CD4-positive, alpha-beta T cell treated with Interleukin-2 at 100 ng/mL for 4 hours (primary cell): ENCODE measurements at regions not wholly inside any gene's neighbourhood (a gene's known extent, or its start where the extent isn't known, plus 50 kb on each side); places are given as distances from the start of the nearest gene placed in this dataset.
"Not testable (repeated sequence)": the region's sequence is repeated elsewhere in the genome, so short reads cannot be mapped to it uniquely, and the experiment has no call there.

Experiments used
- DNase-seq: peaks from one replicate; pipeline ENCODE4 v3.0.0-alpha.2; 2020; ENCODE audit warnings: low spot score

DNA sequence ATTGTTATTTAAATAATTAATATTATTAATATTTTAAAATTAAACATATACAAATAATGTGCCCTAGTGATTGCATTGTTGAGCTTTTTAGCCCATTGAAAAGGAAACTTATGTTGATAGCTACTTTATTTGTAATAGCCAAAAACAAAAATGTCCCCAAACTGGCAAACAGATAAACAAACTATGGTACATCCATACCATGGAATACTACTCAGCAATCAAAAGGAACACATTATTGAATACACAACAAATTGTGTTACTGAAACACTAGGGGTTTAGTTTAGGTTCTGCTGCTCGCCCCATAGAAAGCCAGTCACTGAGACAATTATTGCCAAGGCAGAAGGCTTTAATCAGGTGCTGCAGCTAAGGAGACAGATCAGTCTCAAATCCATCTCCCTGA lies 239.7 kb upstream of the KITLG start:
- no peak for DNase-seq

- DNase-seq, result no peak
These were observed 235.9 kb upstream of the KITLG start for GRCh38 chr12:88816201-88816600.

GRCh38 chr12:88814779-88815178 lies 234.5 kb upstream of the KITLG start:
- no peak for DNase-seq

DNA sequence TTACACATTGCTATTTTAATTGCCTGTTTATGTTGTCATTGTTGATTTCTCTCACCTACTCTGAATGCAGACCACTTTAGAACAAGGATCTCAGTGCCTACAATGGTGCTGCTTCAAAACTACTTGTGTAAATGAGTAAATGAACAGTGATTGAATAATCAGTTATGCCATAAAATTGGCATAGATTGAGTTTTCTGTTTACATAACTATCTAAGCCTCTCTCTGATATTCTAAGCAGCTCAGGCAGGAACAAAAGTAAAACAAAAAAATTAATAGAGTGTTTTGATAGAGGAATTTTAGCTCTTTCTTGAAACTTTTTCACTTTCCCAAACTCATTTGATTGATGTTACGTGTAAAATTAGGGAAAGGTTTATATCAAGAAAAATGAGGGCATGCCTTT lies 232.3 kb upstream of the KITLG start:
- DNase-seq, result no peak

GRCh38 chr12:88810806-88811205 lies 230.5 kb upstream of the KITLG start:
- DNase-seq, result no peak

DNA sequence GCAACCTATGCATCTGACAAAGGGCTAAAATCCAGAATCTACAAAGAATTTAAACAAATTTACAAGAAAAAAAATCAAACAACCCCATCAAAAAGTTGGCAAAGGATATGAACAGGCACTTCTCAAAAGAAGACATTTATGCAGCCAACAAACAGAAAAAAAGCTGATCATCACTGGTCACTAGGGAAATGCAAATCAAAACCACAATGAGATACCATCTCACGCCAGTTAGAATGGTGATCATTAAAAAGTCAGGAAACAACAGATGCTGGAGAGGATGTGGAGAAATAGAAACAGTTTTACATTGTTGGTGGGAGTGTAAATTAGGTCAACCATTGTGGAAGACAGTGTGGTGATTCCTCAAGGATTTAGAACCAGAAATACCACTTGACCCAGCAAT lies 229.6 kb upstream of the KITLG start:
- not testable (repeated sequence) for DNase-seq

- no peak for DNase-seq
These were observed 225.4 kb upstream of the KITLG start for GRCh38 chr12:88805692-88806091.

DNA sequence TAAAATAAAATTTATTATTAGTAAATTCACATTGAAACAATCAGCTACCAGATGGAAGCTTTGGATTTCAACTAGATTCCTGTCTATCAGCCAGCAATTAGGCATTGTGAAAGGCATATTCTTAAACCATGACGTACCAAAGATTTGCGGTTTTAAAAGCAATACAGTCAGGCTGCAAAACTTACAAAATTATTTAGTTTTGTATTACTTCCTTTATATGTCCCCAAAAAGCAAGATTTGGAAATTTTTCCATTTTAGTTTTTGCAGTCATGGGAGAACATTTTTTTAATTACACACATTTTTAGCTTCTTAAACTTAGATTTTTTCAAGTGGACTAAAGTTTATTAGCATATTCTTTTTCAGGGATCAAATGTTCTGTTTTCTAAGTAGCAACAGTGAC lies 225.0 kb upstream of the KITLG start:
- DNase-seq, result no peak

- no peak for DNase-seq
These were observed 221.9 kb upstream of the KITLG start for GRCh38 chr12:88802096-88802706.

GRCh38 chr12:88801227-88802095 lies 221.2 kb upstream of the KITLG start:
- DNase-seq, result no peak

DNA sequence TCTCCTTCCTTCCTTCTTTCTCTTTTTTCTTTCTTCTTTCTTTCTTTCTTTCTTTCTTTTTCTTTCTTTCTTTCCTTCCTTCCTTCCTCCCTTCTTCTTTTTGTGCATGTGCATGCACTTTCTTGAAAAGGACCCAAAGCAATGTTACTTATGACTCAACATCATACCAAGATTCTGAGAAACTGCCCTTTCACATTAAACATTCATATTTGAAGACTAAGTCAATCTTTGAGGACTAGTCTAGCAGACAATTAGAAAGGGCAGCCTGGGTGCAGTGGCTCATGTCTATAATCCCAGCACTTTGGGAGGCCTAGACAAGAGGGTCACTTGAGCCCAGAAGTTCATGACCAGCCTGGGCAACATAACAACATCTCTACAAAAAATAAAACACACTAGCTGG lies 212.8 kb upstream of the KITLG start:
- DNase-seq, result no peak

- no peak for DNase-seq
These were observed 210.0 kb upstream of the KITLG start for GRCh38 chr12:88790231-88790630.

GRCh38 chr12:88784166-88784565 lies 203.9 kb upstream of the KITLG start:
- DNase-seq, result no peak

GRCh38 chr12:88782351-88782750 lies 202.1 kb upstream of the KITLG start:
- DNase-seq, result no peak

DNA sequence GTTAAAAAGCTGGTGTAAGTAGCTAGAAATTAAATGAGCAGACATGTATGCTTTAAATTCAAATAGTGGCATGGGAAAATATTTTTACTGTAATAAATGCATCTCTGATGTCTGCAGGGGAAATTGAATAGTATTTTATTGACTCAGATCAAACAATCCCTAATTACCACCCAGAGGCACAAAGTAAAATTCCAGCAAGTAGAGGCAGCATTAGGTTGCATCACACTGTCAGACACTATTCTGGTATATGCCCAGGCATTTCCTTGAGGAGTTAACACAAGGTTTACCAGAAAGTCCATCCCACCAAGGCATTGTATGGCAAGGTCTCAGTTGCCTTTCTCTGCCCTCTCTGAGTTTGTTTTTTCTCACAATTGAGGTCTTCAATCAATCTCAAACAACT lies 201.6 kb upstream of the KITLG start:
- DNase-seq, result no peak

GRCh38 chr12:88778064-88778463 lies 197.8 kb upstream of the KITLG start:
- no peak for DNase-seq

GRCh38 chr12:88775742-88776151 lies 195.5 kb upstream of the KITLG start:
- DNase-seq, result no peak

- no peak for DNase-seq
These were observed 187.4 kb upstream of the KITLG start for GRCh38 chr12:88767699-88768098.

DNA sequence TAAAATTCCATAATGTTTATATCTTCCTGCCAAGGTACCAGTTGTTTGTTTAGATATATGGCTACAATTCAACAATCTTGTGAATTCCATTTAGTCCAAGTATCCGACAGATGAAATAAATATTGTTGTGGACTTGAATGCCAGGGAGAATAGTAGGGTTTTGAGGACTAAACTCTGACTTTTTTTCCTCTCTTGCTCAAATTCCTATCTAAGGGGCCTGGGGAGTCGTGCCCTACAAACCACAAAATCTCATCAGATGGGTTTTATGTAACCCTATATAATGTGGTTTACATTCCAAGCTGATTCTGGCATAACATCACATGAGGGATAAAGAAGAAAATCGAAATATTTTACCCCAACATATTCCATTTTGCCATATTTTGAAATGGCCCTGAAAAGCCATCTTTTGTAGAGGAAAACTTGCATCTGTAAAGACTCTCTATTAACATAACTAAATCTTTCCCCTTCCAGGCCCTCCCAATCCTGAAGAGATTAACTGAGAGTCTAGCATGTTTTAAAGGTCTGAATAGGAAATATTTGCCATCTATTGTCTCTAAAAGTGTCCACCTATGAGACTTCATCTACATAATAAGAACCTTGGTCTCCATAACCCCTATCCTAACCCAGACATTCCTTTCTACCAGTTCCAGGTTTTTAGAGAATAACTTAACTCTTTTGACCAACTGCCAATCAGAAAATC lies 184.7 kb upstream of the KITLG start:
- DNase-seq, result no peak

DNA sequence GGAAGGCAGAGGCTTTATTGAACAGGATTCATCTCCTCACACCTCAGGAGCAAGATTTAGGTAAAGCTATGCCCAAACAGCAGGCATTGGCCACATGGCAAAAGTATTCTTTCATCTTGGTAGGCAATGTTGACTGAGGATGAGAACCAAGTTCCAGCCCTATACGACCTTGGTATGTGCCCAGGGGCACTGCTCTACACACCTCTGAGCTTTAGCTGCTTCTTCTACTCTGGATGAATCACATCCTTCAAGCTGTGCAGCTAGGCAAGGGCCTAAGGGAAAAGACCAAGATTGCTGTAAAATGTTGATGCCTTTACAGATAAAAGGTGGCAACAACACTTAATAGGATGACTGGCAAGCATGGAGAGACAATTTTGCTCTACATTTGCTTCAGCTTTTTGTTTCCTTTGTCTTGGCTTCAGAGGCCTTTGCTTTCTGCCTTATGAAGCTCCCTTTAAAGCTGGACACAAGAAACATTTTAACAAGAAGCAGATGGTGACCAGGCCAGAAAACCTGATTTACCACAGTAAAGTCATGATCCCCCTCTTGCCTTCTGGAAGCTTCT lies 183.3 kb upstream of the KITLG start:
- DNase-seq, result no peak

GRCh38 chr12:88758176-88758575 lies 177.9 kb upstream of the KITLG start:
- DNase-seq, result no peak

GRCh38 chr12:88756917-88757316 lies 176.6 kb upstream of the KITLG start:
- no peak for DNase-seq

DNA sequence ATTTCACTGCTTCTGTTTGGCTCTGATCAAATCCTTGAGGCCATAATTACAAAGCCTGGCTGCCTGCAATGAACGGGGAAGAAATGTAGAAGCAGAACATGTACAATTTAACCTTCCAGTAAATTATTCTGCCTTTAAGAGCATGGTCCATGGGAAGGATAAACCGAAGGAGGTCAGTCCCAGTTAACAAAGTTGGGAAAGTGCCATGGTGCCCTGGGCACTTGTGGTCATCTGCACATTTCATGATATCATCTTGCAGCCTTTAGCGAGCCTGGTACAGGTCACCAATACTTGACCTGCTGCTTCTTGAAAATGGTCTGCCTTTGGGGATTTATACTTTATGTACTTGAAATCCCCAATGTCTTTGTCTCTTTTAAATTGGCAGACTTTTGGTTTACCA lies 175.9 kb upstream of the KITLG start:
- DNase-seq, result no peak
